HL-60 (cell line): ENCODE measurements at regions not wholly inside any gene's neighbourhood (a gene's known extent, or its start where the extent isn't known, plus 50 kb on each side); places are given as distances from the start of the nearest gene placed in this dataset.

Experiments used
- DNase-seq, 2 experiments: peaks; one replicate each; pipeline ENCODE4 v3.0.0-alpha.2; 2010 to 2020; ENCODE audit warnings: low read depth in 1 of 2, low spot score in 1 of 2
- H3K27ac ChIP-seq: fragments of 250-450 bp; sonication (Bioruptor Pico); replicated peaks from 2 replicates; pipeline ENCODE4 v1.5.1; 2020; ENCODE audit warnings: mild to moderate bottlenecking, moderate library complexity
- H3K27me3 ChIP-seq: fragments of 250-450 bp; sonication (Bioruptor Pico); 2 replicates; pipeline ENCODE4 v1.5.1; 2021; ENCODE audit warnings: mild to moderate bottlenecking, moderate library complexity; ENCODE audit not compliant: insufficient read depth, poor library complexity, severe bottlenecking
- H3K4me3 ChIP-seq: replicated peaks from 2 replicates; pipeline ENCODE4 v1.5.1; 2011; ENCODE audit warnings: mild to moderate bottlenecking, control low read depth, low read length; ENCODE audit not compliant: insufficient read depth
- GABPA ChIP-seq: IDR thresholded peaks from 2 replicates; pipeline ENCODE4 v1.6.1; 2012; ENCODE audit warnings: low read depth
- POLR2AphosphoS5 ChIP-seq: IDR thresholded peaks from 2 replicates; pipeline ENCODE4 v1.6.1; 2012; ENCODE audit warnings: low read depth
- SPI1 ChIP-seq: IDR thresholded peaks from 2 replicates; pipeline ENCODE4 v1.6.1; 2012; ENCODE audit warnings: low read depth, mild to moderate bottlenecking, borderline replicate concordance
- TF ChIP-seq, protein P1 (sequence below): IDR thresholded peaks from 2 replicates; pipeline ENCODE4 v1.6.1; 2012; ENCODE audit warnings: low read depth; ENCODE audit not compliant: insufficient replicate concordance
- TF ChIP-seq, protein P2 (sequence below): IDR thresholded peaks from one replicate; pipeline ENCODE4 v1.5.1; 2011; ENCODE audit warnings: low read length, control low read depth, inconsistent platforms; ENCODE audit not compliant: insufficient read depth

GRCh38 chr12:130027798-130028197 is 124.0 kb upstream of the TMEM132D start:
- TF ChIP-seq, protein P1, sequence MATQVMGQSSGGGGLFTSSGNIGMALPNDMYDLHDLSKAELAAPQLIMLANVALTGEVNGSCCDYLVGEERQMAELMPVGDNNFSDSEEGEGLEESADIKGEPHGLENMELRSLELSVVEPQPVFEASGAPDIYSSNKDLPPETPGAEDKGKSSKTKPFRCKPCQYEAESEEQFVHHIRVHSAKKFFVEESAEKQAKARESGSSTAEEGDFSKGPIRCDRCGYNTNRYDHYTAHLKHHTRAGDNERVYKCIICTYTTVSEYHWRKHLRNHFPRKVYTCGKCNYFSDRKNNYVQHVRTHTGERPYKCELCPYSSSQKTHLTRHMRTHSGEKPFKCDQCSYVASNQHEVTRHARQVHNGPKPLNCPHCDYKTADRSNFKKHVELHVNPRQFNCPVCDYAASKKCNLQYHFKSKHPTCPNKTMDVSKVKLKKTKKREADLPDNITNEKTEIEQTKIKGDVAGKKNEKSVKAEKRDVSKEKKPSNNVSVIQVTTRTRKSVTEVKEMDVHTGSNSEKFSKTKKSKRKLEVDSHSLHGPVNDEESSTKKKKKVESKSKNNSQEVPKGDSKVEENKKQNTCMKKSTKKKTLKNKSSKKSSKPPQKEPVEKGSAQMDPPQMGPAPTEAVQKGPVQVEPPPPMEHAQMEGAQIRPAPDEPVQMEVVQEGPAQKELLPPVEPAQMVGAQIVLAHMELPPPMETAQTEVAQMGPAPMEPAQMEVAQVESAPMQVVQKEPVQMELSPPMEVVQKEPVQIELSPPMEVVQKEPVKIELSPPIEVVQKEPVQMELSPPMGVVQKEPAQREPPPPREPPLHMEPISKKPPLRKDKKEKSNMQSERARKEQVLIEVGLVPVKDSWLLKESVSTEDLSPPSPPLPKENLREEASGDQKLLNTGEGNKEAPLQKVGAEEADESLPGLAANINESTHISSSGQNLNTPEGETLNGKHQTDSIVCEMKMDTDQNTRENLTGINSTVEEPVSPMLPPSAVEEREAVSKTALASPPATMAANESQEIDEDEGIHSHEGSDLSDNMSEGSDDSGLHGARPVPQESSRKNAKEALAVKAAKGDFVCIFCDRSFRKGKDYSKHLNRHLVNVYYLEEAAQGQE, result no peak
- TF ChIP-seq GABPA (no peak), POLR2AphosphoS5 (no peak), SPI1 (no peak)
- TF ChIP-seq, protein P2, sequence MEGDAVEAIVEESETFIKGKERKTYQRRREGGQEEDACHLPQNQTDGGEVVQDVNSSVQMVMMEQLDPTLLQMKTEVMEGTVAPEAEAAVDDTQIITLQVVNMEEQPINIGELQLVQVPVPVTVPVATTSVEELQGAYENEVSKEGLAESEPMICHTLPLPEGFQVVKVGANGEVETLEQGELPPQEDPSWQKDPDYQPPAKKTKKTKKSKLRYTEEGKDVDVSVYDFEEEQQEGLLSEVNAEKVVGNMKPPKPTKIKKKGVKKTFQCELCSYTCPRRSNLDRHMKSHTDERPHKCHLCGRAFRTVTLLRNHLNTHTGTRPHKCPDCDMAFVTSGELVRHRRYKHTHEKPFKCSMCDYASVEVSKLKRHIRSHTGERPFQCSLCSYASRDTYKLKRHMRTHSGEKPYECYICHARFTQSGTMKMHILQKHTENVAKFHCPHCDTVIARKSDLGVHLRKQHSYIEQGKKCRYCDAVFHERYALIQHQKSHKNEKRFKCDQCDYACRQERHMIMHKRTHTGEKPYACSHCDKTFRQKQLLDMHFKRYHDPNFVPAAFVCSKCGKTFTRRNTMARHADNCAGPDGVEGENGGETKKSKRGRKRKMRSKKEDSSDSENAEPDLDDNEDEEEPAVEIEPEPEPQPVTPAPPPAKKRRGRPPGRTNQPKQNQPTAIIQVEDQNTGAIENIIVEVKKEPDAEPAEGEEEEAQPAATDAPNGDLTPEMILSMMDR, result no peak
- Histone ChIP-seq H3K4me3 (no peak overlapping the region), H3K27ac (no peak overlapping the region), H3K27me3 (no peaks in the 10 kb centered on the region)
- DNase-seq, result no peak

GRCh38 chr12:130029151-130029550 is 125.3 kb upstream of the TMEM132D start:
- DNase-seq, result no peak
- TF ChIP-seq POLR2AphosphoS5 (no peak), SPI1 (no peak), GABPA (no peak)
- TF ChIP-seq, protein P1, result no peak
- TF ChIP-seq, protein P2, result no peak
- Histone ChIP-seq H3K27ac (no peak overlapping the region), H3K4me3 (no peak overlapping the region), H3K27me3 (no peaks in the 10 kb centered on the region)

DNA sequence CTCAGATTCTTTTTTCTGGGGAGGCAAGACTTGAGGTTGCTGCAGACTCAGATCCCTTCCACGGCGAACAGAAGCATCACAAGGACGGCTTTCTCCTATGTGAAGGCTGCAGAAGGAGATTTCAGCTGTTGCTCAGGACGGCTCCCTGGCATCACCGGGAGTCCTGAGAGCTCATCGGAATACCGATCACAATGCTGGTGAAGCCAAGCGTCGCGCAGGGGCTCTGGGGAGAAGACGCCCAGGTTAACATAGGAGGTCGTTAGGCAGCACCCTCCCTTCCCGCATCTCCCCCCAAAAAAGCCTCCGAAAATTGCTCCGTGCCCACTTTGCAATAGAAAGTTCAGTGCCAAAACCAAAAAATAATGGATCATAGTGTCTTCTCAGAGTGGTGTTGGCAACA is 127.2 kb upstream of the TMEM132D start:
- DNase-seq, result no peak
- TF ChIP-seq, protein P2, result no peak
- TF ChIP-seq SPI1 (no peak), GABPA (no peak), POLR2AphosphoS5 (no peak)
- TF ChIP-seq, protein P1, result no peak
- Histone ChIP-seq H3K4me3 (no peak overlapping the region), H3K27me3 (no peaks in the 10 kb centered on the region), H3K27ac (no peak overlapping the region)
